ENCODE measurements at regions not wholly inside any gene's neighbourhood (a gene's known extent, or its start where the extent isn't known, plus 50 kb on each side); places are given as distances from the start of the nearest gene placed in this dataset.

DNA sequence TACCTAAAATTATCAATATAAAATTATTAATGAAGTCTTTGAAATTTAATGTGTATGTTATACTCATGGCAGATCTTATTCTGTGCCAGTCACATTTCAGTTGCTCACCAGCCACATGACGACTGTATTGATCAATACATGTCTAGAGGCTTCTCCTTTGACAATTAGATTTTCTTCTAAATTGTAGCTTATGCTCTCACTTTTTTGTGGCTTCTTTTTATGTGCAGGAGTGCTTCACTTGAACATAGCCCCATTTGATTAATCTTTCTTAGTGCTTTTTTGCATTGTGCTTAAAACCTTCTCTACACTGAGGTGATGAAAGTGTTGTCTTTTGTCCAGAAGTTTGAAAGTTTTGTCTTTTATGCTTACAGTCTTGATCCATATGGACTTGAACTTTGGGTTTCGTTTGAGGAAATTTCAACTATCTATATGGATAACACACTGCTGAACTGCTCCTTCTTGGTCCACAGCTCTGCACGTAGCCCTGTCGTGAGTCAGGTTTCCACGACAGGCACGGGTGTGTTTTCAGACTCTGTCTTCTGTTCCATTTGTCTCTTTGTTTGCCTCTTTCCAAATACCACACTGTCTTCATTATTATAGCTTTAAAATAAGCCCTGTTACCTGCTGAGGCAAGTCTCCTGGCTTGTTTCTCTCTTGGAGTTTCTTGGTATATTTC, 393.9 kb upstream of the CFAP20DC start:
- intact Hi-C loops (cut with DNase I): no loop called here
- TF ChIP-seq POLR2A (IDR thresholded peaks at IDR 0.05; ENCODE audit: low read depth): no peak
- TF ChIP-seq, protein P1, sequence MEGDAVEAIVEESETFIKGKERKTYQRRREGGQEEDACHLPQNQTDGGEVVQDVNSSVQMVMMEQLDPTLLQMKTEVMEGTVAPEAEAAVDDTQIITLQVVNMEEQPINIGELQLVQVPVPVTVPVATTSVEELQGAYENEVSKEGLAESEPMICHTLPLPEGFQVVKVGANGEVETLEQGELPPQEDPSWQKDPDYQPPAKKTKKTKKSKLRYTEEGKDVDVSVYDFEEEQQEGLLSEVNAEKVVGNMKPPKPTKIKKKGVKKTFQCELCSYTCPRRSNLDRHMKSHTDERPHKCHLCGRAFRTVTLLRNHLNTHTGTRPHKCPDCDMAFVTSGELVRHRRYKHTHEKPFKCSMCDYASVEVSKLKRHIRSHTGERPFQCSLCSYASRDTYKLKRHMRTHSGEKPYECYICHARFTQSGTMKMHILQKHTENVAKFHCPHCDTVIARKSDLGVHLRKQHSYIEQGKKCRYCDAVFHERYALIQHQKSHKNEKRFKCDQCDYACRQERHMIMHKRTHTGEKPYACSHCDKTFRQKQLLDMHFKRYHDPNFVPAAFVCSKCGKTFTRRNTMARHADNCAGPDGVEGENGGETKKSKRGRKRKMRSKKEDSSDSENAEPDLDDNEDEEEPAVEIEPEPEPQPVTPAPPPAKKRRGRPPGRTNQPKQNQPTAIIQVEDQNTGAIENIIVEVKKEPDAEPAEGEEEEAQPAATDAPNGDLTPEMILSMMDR (IDR thresholded peaks at IDR 0.05): no peak
- H3K9me3 ChIP-seq: no peaks in the 10 kb centered on the region
- peaks cover 0 to 8% (median 2%) of the 10 kb centered on the region in 4 donors for H3K4me1 ChIP-seq
- 84% methylated on average over 6 of the region's 6 CpGs for WGBS
- no peak for DNase-seq (ENCODE audit: extremely low spot score)
- H3K27me3 ChIP-seq: no peaks in the 10 kb centered on the region
- H3K36me3 ChIP-seq: no peaks in the 10 kb centered on the region
- no peak overlapping the region for H3K27ac ChIP-seq (replicated peaks in 1 of 4)
- no peak overlapping the region for H3K4me3 ChIP-seq

DNA sequence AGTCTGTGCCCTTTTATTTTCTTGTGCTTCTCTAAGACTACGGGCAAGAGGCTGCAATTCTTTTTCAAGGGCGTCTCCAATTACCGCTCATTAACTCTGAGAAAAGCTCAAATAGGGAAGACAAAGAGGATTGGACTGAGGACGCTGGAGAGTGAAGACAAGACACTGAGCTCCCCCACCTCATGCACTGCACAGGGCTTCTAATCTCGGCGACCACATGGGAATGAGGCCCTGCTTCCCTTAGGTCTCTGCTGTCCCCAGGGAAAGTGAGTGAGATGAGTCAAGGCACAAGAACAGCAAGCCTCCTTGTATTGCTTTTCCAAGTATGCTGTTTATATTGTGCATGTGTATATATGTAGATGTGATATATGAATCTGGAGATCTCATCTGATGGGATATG, 392.2 kb upstream of the CFAP20DC start:
- H3K36me3 ChIP-seq: no peaks in the 10 kb centered on the region
- intact Hi-C loops (cut with DNase I): no loop called here
- H3K4me3 ChIP-seq: no peak overlapping the region
- no peaks in the 10 kb centered on the region for H3K27me3 ChIP-seq
- H3K27ac ChIP-seq (replicated peaks in 1 of 4): no peak overlapping the region
- 93% methylated on average over 6 of the region's 6 CpGs for WGBS
- no peaks in the 10 kb centered on the region for H3K9me3 ChIP-seq
- TF ChIP-seq POLR2A (IDR thresholded peaks at IDR 0.05; ENCODE audit: low read depth) (no peak), POLR2AphosphoS5 (IDR thresholded peaks at IDR 0.05) (no peak), EP300 (IDR thresholded peaks at IDR 0.05) (no peak)
- TF ChIP-seq, protein P1 (IDR thresholded peaks at IDR 0.05): no peak
- peaks cover 0 to 8% (median 2%) of the 10 kb centered on the region in 4 donors for H3K4me1 ChIP-seq
- DNase-seq (ENCODE audit: extremely low spot score): no peak

DNA sequence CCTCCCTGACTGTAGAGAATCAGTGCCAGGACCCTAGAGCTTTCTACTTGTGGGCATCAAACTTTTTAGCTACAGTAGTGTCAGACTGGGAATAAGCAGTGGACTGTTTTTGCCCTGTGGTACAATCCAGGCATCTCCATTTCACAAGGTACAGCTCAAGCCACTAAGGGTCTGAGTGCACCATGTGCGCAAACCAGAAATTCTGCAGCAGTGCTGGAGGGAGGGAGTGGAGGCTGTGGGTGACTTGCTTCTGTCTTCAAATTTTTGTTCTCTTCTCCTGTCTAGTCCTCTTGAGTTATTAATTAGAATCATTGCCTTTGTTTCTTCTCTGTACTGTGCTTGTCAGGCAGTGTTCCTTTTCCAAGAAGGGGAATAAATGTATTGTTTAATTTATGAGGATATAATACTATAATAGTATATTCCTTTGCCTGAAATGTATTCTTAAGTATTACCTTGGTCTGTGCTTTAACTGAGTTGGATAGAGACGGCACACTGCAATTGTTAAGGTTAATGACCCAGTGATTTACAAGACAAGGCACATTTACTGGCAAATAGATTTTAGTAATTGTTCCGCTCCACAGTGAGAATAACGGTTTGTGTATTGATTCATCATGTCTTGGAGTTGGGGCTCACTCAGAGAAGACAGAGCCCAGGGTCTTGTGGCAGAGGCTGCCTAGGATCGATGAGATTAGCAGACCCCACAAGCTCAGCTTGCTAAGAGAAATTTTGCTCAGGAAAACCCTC, 390.6 kb upstream of the CFAP20DC start:
- Histone ChIP-seq H3K4me3 (no peak overlapping the region), H3K4me1 (peaks cover 0 to 10% (median 4%) of the 10 kb centered on the region in 4 donors), H3K9me3 (no peaks in the 10 kb centered on the region), H3K27ac (replicated peaks in 1 of 4) (no peak overlapping the region), H3K27me3 (no peaks in the 10 kb centered on the region), H3K36me3 (no peaks in the 10 kb centered on the region)
- DNase-seq (ENCODE audit: extremely low spot score): no peak
- intact Hi-C loops (cut with DNase I): no loop called here
- TF ChIP-seq EP300 (IDR thresholded peaks at IDR 0.05) (no peak), POLR2AphosphoS5 (IDR thresholded peaks at IDR 0.05) (no peak), POLR2A (IDR thresholded peaks at IDR 0.05; ENCODE audit: low read depth) (no peak)
- TF ChIP-seq, protein P1 (IDR thresholded peaks at IDR 0.05): no peak
- 49% methylated on average over 5 of the region's 5 CpGs for WGBS

DNA sequence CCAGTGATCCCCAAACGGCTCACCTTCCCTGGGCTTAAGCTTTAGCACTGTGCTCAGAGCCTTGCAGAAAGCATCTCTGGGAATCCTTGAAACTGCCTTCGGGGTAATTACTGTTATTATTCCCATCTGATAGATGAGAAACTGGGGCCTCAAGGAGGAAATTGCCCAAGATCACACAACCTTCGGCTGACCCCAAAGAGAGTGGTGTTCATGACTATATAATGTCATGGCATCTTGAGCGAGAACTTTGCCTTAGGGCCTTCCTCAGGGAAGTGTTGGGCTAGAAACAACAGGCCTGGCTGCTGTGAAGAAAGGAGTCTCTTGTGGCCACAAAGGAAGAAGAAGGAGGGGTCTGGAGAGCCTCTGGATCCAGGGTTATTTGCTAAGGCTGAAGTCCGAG, 388.7 kb upstream of the CFAP20DC start:
- H3K4me3 ChIP-seq: no peak overlapping the region
- TF ChIP-seq, protein P1 (IDR thresholded peaks at IDR 0.05): no peak
- TF ChIP-seq POLR2A (IDR thresholded peaks at IDR 0.05; ENCODE audit: low read depth) (no peak), POLR2AphosphoS5 (IDR thresholded peaks at IDR 0.05) (no peak), EP300 (IDR thresholded peaks at IDR 0.05) (no peak)
- WGBS: 88% methylated on average over 5 of the region's 5 CpGs
- no peaks in the 10 kb centered on the region for H3K36me3 ChIP-seq
- no peak overlapping the region for H3K27ac ChIP-seq (replicated peaks in 1 of 4)
- intact Hi-C loops (cut with DNase I): no loop called here
- no peak for DNase-seq (ENCODE audit: extremely low spot score)
- H3K4me1 ChIP-seq: peaks cover 0 to 6% (median 0%) of the 10 kb centered on the region in 4 donors
- no peaks in the 10 kb centered on the region for H3K27me3 ChIP-seq
- no peaks in the 10 kb centered on the region for H3K9me3 ChIP-seq
